ENCODE measurements at regions not wholly inside any gene's neighbourhood (a gene's known extent, or its start where the extent isn't known, plus 50 kb on each side); places are given as distances from the start of the nearest gene placed in this dataset.

GRCh38 chr21:28592205-28592865, 400.3 kb downstream of the LTN1 start:
- no peak for TF ChIP-seq CTCF (IDR thresholded peaks at IDR 0.05)
- no peak for TF ChIP-seq POLR2AphosphoS5 (IDR thresholded peaks at IDR 0.05; ENCODE audit: insufficient read depth in 1 of 2, low read depth in 1 of 2)
- no peak for TF ChIP-seq POLR2A (IDR thresholded peaks at IDR 0.05)

Measured in vagina (tissue), 2 donors.